ENCODE measurements at regions not wholly inside any gene's neighbourhood (a gene's known extent, or its start where the extent isn't known, plus 50 kb on each side); places are given as distances from the start of the nearest gene placed in this dataset.
A peak's percentile ranks its signal among the peaks of the same experiment; 100 is the strongest.

GRCh38 chr6:66965227-66965626 lies 1258.2 kb upstream of the EYS start:
- TF ChIP-seq, protein P1, sequence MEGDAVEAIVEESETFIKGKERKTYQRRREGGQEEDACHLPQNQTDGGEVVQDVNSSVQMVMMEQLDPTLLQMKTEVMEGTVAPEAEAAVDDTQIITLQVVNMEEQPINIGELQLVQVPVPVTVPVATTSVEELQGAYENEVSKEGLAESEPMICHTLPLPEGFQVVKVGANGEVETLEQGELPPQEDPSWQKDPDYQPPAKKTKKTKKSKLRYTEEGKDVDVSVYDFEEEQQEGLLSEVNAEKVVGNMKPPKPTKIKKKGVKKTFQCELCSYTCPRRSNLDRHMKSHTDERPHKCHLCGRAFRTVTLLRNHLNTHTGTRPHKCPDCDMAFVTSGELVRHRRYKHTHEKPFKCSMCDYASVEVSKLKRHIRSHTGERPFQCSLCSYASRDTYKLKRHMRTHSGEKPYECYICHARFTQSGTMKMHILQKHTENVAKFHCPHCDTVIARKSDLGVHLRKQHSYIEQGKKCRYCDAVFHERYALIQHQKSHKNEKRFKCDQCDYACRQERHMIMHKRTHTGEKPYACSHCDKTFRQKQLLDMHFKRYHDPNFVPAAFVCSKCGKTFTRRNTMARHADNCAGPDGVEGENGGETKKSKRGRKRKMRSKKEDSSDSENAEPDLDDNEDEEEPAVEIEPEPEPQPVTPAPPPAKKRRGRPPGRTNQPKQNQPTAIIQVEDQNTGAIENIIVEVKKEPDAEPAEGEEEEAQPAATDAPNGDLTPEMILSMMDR (IDR thresholded peaks at IDR 0.05; ENCODE audit: low read depth, low read length) = no peak
- TF ChIP-seq EZH2phosphoT487 (IDR thresholded peaks at IDR 0.05; ENCODE audit: low read depth) = no peak
- Histone ChIP-seq H3K9ac (ENCODE audit: low read length) (no peak overlapping the region), H3K27me3 (ENCODE audit: low read depth, low read length) (no peaks in the 10 kb centered on the region), H4K20me1 (ENCODE audit: insufficient read depth, low read length) (no peaks in the 10 kb centered on the region), H3K36me3 (replicated peaks; ENCODE audit: low read depth, low read length) (no peaks in the 10 kb centered on the region), H3K79me2 (ENCODE audit: low read length) (no peaks in the 10 kb centered on the region), H3K27ac (ENCODE audit: low read length) (no peak overlapping the region), H3K4me2 (ENCODE audit: low read length) (peak overlapping the region; percentile 18), H3K4me3 (ENCODE audit: low read length) (no peak overlapping the region), H2AFZ (ENCODE audit: low read depth, low read length) (no peak overlapping the region), H3K9me3 (ENCODE audit: insufficient read depth, low read length) (no peaks in the 10 kb centered on the region), H3K4me1 (ENCODE audit: low read length) (peaks cover 11% of the 10 kb centered on the region)

- no peak overlapping the region for H3K27ac ChIP-seq (ENCODE audit: low read length)
- no peak for TF ChIP-seq EZH2phosphoT487 (IDR thresholded peaks at IDR 0.05; ENCODE audit: low read depth)
- TF ChIP-seq, protein P1 (IDR thresholded peaks at IDR 0.05; ENCODE audit: low read depth, low read length) = no peak
- no peaks in the 10 kb centered on the region for H3K27me3 ChIP-seq (ENCODE audit: low read depth, low read length)
Measured at GRCh38 chr6:66964216-66964615, 1257.2 kb upstream of the EYS start.

GRCh38 chr6:66962082-66962481 lies 1255.1 kb upstream of the EYS start:
- H3K27ac ChIP-seq (ENCODE audit: low read length) = no peak overlapping the region

More at GRCh38 chr6:66964216-66964615, 1257.2 kb upstream of the EYS start:
- Histone ChIP-seq H3K9me3 (ENCODE audit: insufficient read depth, low read length) (no peaks in the 10 kb centered on the region), H3K4me2 (ENCODE audit: low read length) (no peak overlapping the region), H3K4me1 (ENCODE audit: low read length) (peaks cover 9% of the 10 kb centered on the region), H2AFZ (ENCODE audit: low read depth, low read length) (no peak overlapping the region), H4K20me1 (ENCODE audit: insufficient read depth, low read length) (no peaks in the 10 kb centered on the region), H3K36me3 (replicated peaks; ENCODE audit: low read depth, low read length) (no peaks in the 10 kb centered on the region), H3K79me2 (ENCODE audit: low read length) (no peaks in the 10 kb centered on the region), H3K9ac (ENCODE audit: low read length) (no peak overlapping the region), H3K4me3 (ENCODE audit: low read length) (no peak overlapping the region)

GRCh38 chr6:66961191-66961590 lies 1254.2 kb upstream of the EYS start:
- TF ChIP-seq, protein P1 (IDR thresholded peaks at IDR 0.05; ENCODE audit: low read depth, low read length) = no peak
- TF ChIP-seq EZH2phosphoT487 (IDR thresholded peaks at IDR 0.05; ENCODE audit: low read depth) = no peak
- peaks cover 11% of the 10 kb centered on the region for H3K4me1 ChIP-seq (ENCODE audit: low read length)

More at GRCh38 chr6:66962082-66962481, 1255.1 kb upstream of the EYS start:
- Histone ChIP-seq H3K27me3 (ENCODE audit: low read depth, low read length) (no peaks in the 10 kb centered on the region), H4K20me1 (ENCODE audit: insufficient read depth, low read length) (no peaks in the 10 kb centered on the region), H3K9ac (ENCODE audit: low read length) (no peak overlapping the region), H3K4me1 (ENCODE audit: low read length) (peaks cover 9% of the 10 kb centered on the region), H3K79me2 (ENCODE audit: low read length) (no peaks in the 10 kb centered on the region), H3K4me2 (ENCODE audit: low read length) (no peak overlapping the region), H2AFZ (ENCODE audit: low read depth, low read length) (no peak overlapping the region), H3K9me3 (ENCODE audit: insufficient read depth, low read length) (no peaks in the 10 kb centered on the region), H3K36me3 (replicated peaks; ENCODE audit: low read depth, low read length) (no peaks in the 10 kb centered on the region), H3K4me3 (ENCODE audit: low read length) (no peak overlapping the region)
- TF ChIP-seq, protein P1 (IDR thresholded peaks at IDR 0.05; ENCODE audit: low read depth, low read length) = no peak
- no peak for TF ChIP-seq EZH2phosphoT487 (IDR thresholded peaks at IDR 0.05; ENCODE audit: low read depth)

More at GRCh38 chr6:66961191-66961590, 1254.2 kb upstream of the EYS start:
- Histone ChIP-seq H3K4me3 (ENCODE audit: low read length) (no peak overlapping the region), H3K27me3 (ENCODE audit: low read depth, low read length) (no peaks in the 10 kb centered on the region), H4K20me1 (ENCODE audit: insufficient read depth, low read length) (no peaks in the 10 kb centered on the region), H3K79me2 (ENCODE audit: low read length) (no peaks in the 10 kb centered on the region), H3K9me3 (ENCODE audit: insufficient read depth, low read length) (no peaks in the 10 kb centered on the region), H3K36me3 (replicated peaks; ENCODE audit: low read depth, low read length) (no peaks in the 10 kb centered on the region), H3K9ac (ENCODE audit: low read length) (no peak overlapping the region), H3K27ac (ENCODE audit: low read length) (no peak overlapping the region), H2AFZ (ENCODE audit: low read depth, low read length) (no peak overlapping the region), H3K4me2 (ENCODE audit: low read length) (no peak overlapping the region)
